ENCODE measurements at regions not wholly inside any gene's neighbourhood (a gene's known extent, or its start where the extent isn't known, plus 50 kb on each side); places are given as distances from the start of the nearest gene placed in this dataset.

DNA sequence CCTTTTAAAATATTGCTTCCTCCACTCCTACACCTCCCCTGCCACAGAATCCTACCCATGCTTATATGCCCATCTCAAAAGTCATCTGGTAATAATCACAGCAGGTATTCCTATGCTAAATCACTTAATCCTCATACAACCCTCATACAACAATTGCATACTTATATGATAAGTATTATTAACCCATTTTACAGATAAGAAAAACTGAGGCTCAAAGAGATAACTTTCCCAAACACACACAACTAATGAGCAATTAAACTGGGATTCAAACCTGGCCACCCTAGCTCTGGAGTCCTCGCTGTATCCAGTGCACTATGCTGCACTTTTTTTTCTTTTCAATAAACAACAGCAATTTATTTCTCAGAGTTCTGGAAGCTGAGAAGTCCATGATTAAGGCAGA is 99.8 kb upstream of the TSPAN5 start:
- TF ChIP-seq, protein P1, sequence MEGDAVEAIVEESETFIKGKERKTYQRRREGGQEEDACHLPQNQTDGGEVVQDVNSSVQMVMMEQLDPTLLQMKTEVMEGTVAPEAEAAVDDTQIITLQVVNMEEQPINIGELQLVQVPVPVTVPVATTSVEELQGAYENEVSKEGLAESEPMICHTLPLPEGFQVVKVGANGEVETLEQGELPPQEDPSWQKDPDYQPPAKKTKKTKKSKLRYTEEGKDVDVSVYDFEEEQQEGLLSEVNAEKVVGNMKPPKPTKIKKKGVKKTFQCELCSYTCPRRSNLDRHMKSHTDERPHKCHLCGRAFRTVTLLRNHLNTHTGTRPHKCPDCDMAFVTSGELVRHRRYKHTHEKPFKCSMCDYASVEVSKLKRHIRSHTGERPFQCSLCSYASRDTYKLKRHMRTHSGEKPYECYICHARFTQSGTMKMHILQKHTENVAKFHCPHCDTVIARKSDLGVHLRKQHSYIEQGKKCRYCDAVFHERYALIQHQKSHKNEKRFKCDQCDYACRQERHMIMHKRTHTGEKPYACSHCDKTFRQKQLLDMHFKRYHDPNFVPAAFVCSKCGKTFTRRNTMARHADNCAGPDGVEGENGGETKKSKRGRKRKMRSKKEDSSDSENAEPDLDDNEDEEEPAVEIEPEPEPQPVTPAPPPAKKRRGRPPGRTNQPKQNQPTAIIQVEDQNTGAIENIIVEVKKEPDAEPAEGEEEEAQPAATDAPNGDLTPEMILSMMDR (optimal IDR thresholded peaks at IDR 0.05 in 1 of 3, IDR thresholded peaks at IDR 0.05 in 1 of 3, conservative IDR thresholded peaks at IDR 0.05 in 1 of 3; ENCODE audit: extremely low read depth in 1 of 3, insufficient read depth in 2 of 3, low read length in 3 of 3): no peak
- TF ChIP-seq EZH2 (IDR thresholded peaks at IDR 0.05; ENCODE audit: low read length): no peak
